ENCODE measurements at regions not wholly inside any gene's neighbourhood (a gene's known extent, or its start where the extent isn't known, plus 50 kb on each side); places are given as distances from the start of the nearest gene placed in this dataset.

- TF ChIP-seq PAX5 (IDR thresholded peaks at IDR 0.05; ENCODE audit: borderline replicate concordance, low read depth, low read length) (no peak), MTA3 (IDR thresholded peaks at IDR 0.05; ENCODE audit: borderline replicate concordance, low read length) (no peak), SREBF1 (IDR thresholded peaks at IDR 0.05; ENCODE audit: low read length) (no peak), RB1 (IDR thresholded peaks at IDR 0.05; ENCODE audit: borderline replicate concordance) (no peak), SRF (IDR thresholded peaks at IDR 0.05; ENCODE audit: low read depth in 2 of 2, low read length in 2 of 2) (no peak), ATF3 (IDR thresholded peaks at IDR 0.05; ENCODE audit: borderline replicate concordance, extremely low read depth, low read depth, low read length) (no peak), BRCA1 (IDR thresholded peaks at IDR 0.05; ENCODE audit: low read depth, low read length) (no peak)
Measured at GRCh38 chr3:101091489-101091888, 98.3 kb upstream of the ABI3BP start (continued).

GRCh38 chr3:101085752-101086151 is 92.5 kb upstream of the ABI3BP start:
- in situ Hi-C loops (cut with MboI) (no loop called here), intact Hi-C loops (cut with micrococcal nuclease; ENCODE audit: unreplicated experiment) (no loop called here)
- 7% methylated on average over 1 of the region's 1 CpG for WGBS (ENCODE audit: insufficient coverage, insufficient replicate concordance, low lambda C conversion rate, missing lambda C conversion rate)
- no peaks in the 10 kb centered on the region for H3K4me1 ChIP-seq (ENCODE audit: control insufficient read depth, insufficient read depth, low read length)
- H4K20me1 ChIP-seq (ENCODE audit: control insufficient read depth, insufficient read depth): no peaks in the 10 kb centered on the region
- H3K27ac ChIP-seq (ENCODE audit: control insufficient read depth, insufficient read depth): no peak overlapping the region
- no peaks in the 10 kb centered on the region for H3K9me3 ChIP-seq (replicated peaks; ENCODE audit: control insufficient read depth, insufficient read depth, low read length)
- BruUV-seq (replicated peaks): no TSS peak
- DNase-seq (ENCODE audit: low read depth, low spot score) (no peak), ATAC-seq (no peak), FAIRE-seq (no peak)
- no peak for TF ChIP-seq BHLHE40 (IDR thresholded peaks at IDR 0.05; ENCODE audit: borderline replicate concordance in 1 of 2, low read depth in 2 of 2, low read length in 1 of 2)
- TF ChIP-seq SMARCA5 (IDR thresholded peaks at IDR 0.05): no peak
- TF ChIP-seq MYC (IDR thresholded peaks at IDR 0.05; ENCODE audit: insufficient read depth, insufficient read length, insufficient replicate concordance, low read length, severe bottlenecking): no peak
- TF ChIP-seq CREM (IDR thresholded peaks at IDR 0.05; ENCODE audit: low read depth): no peak
- TF ChIP-seq HSF1 (IDR thresholded peaks at IDR 0.05; ENCODE audit: low read depth, low read length): no peak
- no peak for TF ChIP-seq FOS (IDR thresholded peaks at IDR 0.05; ENCODE audit: borderline replicate concordance, extremely low read depth, insufficient read length)
- no peak for TF ChIP-seq ZBTB4 (CRISPR knock-in tag; IDR thresholded peaks at IDR 0.05)
- TF ChIP-seq HDAC2 (IDR thresholded peaks at IDR 0.05): no peak
- TF ChIP-seq ATF3 (IDR thresholded peaks at IDR 0.05; ENCODE audit: borderline replicate concordance, extremely low read depth, low read depth, low read length): no peak
- no peak for TF ChIP-seq SMAD1 (IDR thresholded peaks at IDR 0.05; ENCODE audit: low read depth, partially characterized antibody)
- TF ChIP-seq BCL11A (IDR thresholded peaks at IDR 0.05; ENCODE audit: low read depth, low read length): no peak
- H3K79me2 ChIP-seq (ENCODE audit: control insufficient read depth, insufficient read depth, low read length): no peaks in the 10 kb centered on the region
- H3K36me3 ChIP-seq (ENCODE audit: control insufficient read depth in 2 of 2, insufficient read depth in 2 of 2, low read length in 1 of 2): no peaks in the 10 kb centered on the region
- no peak overlapping the region for H3K4me3 ChIP-seq
- H3K27me3 ChIP-seq (replicated peaks in 1 of 2; ENCODE audit: control insufficient read depth in 2 of 2, insufficient read depth in 2 of 2, low read length in 1 of 2): no peaks in the 10 kb centered on the region
- no peak overlapping the region for H2AFZ ChIP-seq (ENCODE audit: control insufficient read depth, low read depth, low read length)
- ChIA-PET SMC1A (ENCODE audit: uncharacterized antibody, unreplicated experiment) (no interaction called here), CTCF (no interaction called here), POLR2A (no interaction called here), RAD21 (ENCODE audit: unreplicated experiment) (no interaction called here)
- H3K4me2 ChIP-seq (ENCODE audit: control insufficient read depth, insufficient read depth): no peak overlapping the region
- H3K9ac ChIP-seq (ENCODE audit: control insufficient read depth, insufficient read depth, low read length): no peak overlapping the region

Measured in GM12878 (cell line).